Body of pancreas (tissue), 4 donors: ENCODE measurements at regions not wholly inside any gene's neighbourhood (a gene's known extent, or its start where the extent isn't known, plus 50 kb on each side); places are given as distances from the start of the nearest gene placed in this dataset.

Experiments
- ATAC-seq: fragments of 150-250 bp; one replicate; pipeline ENCODE4 v1.9.1; 2016
- DNase-seq, 4 donors: peaks; one replicate each; pipeline ENCODE4 v3.0.0-alpha.2; 2019
- H3K27ac ChIP-seq, 4 donors: fragments of 200-600 bp; sonication (generic); 1 replicate in 3 of 4; 2 replicates in 1 of 4; pipeline versions ENCODE4 v1.5.1 to v1.6.1; 2016 to 2019; ENCODE audit warnings: mild to moderate bottlenecking in 1 of 4, mixed read lengths in 1 of 4, moderate library complexity in 1 of 4
- H3K27me3 ChIP-seq, 2 donors: fragments of 200-600 bp; sonication (generic); one replicate each; pipeline ENCODE4 v1.6.0; 2016; ENCODE audit warnings: mild to moderate bottlenecking in 1 of 2
- H3K36me3 ChIP-seq, 2 donors: fragments of 200-600 bp; sonication (generic); replicated peaks in 1 of 2; 2 replicates each; pipeline ENCODE4 v1.5.1; 2016; ENCODE audit warnings: low read depth in 2 of 2; ENCODE audit not compliant: insufficient read depth in 1 of 2
- H3K4me1 ChIP-seq: fragments of 200-600 bp; sonication (generic); one replicate; pipeline ENCODE4 v1.6.0; 2016
- H3K4me3 ChIP-seq, 2 donors: fragments of 200-600 bp; sonication (generic); 1 replicate in 1 of 2; 2 replicates in 1 of 2; pipeline ENCODE4 v1.5.1; 2016 to 2019
- H3K9me3 ChIP-seq, 3 donors: fragments of 200-600 bp; sonication (generic); 1 replicate in 2 of 3; 2 replicates in 1 of 3; pipeline ENCODE4 v1.5.1; 2016
- CTCF ChIP-seq, 7 experiments: fragments of 450-650 bp in 4 of 7; fragments of 200-600 bp in 3 of 7; sonication (generic) in 3 of 7; IDR thresholded peaks; one replicate each; pipeline ENCODE4 v1.5.1; 2016 to 2019; ENCODE audit warnings: antibody characterized with exemption in 7 of 7
- POLR2A ChIP-seq, 3 donors: fragments of 450-650 bp; IDR thresholded peaks; one replicate each; pipeline ENCODE4 v1.6.1; 2016; ENCODE audit warnings: antibody characterized with exemption in 3 of 3, mild to moderate bottlenecking in 2 of 3
- WGBS, 2 donors: methylation state at CpG; one replicate each; pipeline ENCODE4 v1.1.5; 2017; 5-methylcytosine and 5-hydroxymethylcytosine counted together
- intact Hi-C: fragments of 100-400 bp; cut with DNase I; formaldehyde crosslinking; loops from one replicate; pipeline ENCODE4 v1.15.1; 2023

DNA sequence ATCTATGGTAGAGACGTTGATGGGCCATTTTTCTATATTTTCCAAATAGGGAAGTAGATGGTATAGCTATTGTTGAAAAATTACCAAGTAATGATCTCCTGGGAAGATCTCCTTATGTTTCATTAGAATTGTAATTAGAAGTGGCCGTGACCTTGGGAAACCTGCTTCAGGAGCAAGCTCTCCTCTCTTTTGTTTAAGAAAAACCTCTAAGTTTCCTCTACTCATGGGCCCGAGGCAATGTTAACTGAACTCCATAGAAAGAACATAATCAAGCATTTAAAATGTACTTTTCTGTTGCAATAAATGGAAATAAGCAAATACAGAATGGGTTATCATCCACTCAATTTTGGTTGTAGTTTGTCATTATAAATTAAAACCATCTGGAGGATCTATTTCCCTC is 511.2 kb upstream of the MDFIC2 start:
- Histone ChIP-seq H3K9me3 (peaks cover 0 to 3% (median 0%) of the 10 kb centered on the region in 3 donors), H3K27ac (no peak overlapping the region), H3K27me3 (no peaks in the 10 kb centered on the region), H3K4me3 (no peak overlapping the region), H3K4me1 (peaks cover 20% of the 10 kb centered on the region), H3K36me3 (no peaks in the 10 kb centered on the region)
- 40 to 41% methylated on average over 3 of the region's 3 CpGs for WGBS, 2 donors
- TF ChIP-seq CTCF (IDR thresholded peaks at IDR 0.05) (no peak), POLR2A (IDR thresholded peaks at IDR 0.05) (no peak)
- peak in 1 of 4 donors; percentile 8 for DNase-seq
- ATAC-seq, result no peak
- intact Hi-C loops, result no loop called here

DNA sequence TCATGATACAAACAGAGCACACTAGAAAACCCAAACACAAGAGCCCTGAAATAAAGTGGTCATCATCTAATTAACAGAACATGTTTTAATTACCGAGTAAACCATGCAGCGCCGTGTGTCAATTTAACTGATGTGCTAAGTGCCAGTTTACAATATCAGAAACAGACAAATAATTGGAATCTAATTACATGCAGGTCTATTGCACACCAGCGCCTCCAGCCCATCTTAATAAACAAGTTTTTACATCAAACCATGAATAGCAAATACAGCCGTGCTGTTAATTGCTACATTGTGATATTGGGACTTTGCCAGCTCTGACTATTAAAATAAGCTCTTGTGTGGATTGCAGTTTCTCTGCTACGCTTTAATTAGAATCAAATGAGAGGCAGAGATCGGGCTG is 510.2 kb upstream of the MDFIC2 start:
- TF ChIP-seq POLR2A (IDR thresholded peaks at IDR 0.05) (no peak), CTCF (IDR thresholded peaks at IDR 0.05) (no peak)
- Histone ChIP-seq H3K4me3 (no peak overlapping the region), H3K9me3 (peaks cover 0 to 3% (median 0%) of the 10 kb centered on the region in 3 donors), H3K36me3 (no peaks in the 10 kb centered on the region), H3K27ac (no peak overlapping the region), H3K4me1 (peaks cover 20% of the 10 kb centered on the region), H3K27me3 (no peaks in the 10 kb centered on the region)
- WGBS, 2 donors, result 83 to 85% methylated on average over 7 of the region's 7 CpGs
- intact Hi-C loops, result no loop called here
- no peak for DNase-seq
- no peak for ATAC-seq

DNA sequence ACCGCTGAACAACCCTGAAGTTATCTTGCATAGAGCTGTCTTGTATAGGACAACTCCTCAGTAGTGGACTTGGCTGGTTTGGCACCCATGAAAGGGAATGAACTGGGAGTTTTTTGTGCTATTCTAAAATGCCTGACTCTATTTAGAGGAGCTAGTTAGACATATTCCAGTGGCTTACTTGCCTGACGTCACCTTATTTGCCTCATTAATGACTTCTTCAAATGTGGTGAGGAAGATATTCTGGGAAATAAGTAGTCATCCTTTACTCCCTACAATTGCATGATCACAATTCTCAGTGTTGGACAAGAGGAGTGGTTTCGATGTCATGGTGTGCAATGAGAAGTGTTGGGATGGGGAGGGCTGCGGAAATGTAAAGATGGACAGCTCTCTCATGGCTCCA is 509.2 kb upstream of the MDFIC2 start:
- Histone ChIP-seq H3K27ac (no peak overlapping the region), H3K36me3 (no peaks in the 10 kb centered on the region), H3K27me3 (no peaks in the 10 kb centered on the region), H3K4me3 (no peak overlapping the region), H3K4me1 (peaks cover 20% of the 10 kb centered on the region), H3K9me3 (peaks cover 0 to 3% (median 0%) of the 10 kb centered on the region in 3 donors)
- no peak for DNase-seq
- no peak for TF ChIP-seq CTCF (IDR thresholded peaks at IDR 0.05)
- no peak for TF ChIP-seq POLR2A (IDR thresholded peaks at IDR 0.05)
- no peak for ATAC-seq
- 95 to 96% methylated on average over 4 of the region's 4 CpGs for WGBS, 2 donors
- intact Hi-C loops, result no loop called here

GRCh38 chr3:70820397-70820796 is 508.0 kb upstream of the MDFIC2 start:
- Histone ChIP-seq H3K27ac (no peak overlapping the region), H3K4me1 (peaks cover 20% of the 10 kb centered on the region), H3K9me3 (peaks cover 0 to 3% (median 0%) of the 10 kb centered on the region in 3 donors), H3K36me3 (no peaks in the 10 kb centered on the region), H3K4me3 (no peak overlapping the region), H3K27me3 (no peaks in the 10 kb centered on the region)
- TF ChIP-seq CTCF (IDR thresholded peaks at IDR 0.05) (no peak), POLR2A (IDR thresholded peaks at IDR 0.05) (no peak)
- intact Hi-C loops, result no loop called here
- DNase-seq, result no peak
- WGBS, 2 donors, result 85 to 96% methylated on average over 1 of the region's 1 CpG
- no peak for ATAC-seq

DNA sequence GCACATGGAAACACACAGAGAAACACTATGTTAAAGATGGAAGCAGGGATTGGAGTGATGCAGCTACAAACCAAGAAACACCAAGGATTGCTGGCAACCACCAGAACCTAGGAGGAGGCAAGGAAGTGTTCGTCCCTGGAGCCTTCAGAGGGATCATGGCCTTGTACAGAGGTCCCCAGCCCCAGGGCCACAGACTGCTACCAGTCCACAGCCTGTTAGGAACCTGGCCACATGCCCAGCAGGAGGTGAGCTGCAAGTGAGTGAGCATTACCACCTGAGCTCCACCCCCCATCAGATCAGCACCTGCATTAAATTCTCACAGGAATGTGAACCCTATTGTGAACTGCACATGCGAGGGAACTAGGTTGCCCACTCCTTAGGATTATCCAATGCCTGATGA is 505.7 kb upstream of the MDFIC2 start:
- H3K4me3 ChIP-seq, result no peak overlapping the region
- no peak overlapping the region for H3K27ac ChIP-seq
- no peaks in the 10 kb centered on the region for H3K36me3 ChIP-seq
- intact Hi-C loops, result no loop called here
- WGBS, 2 donors, result 77 to 89% methylated on average over 1 to 2 of the region's 2 CpGs
- TF ChIP-seq POLR2A (IDR thresholded peaks at IDR 0.05), result no peak
- no peak for TF ChIP-seq CTCF (IDR thresholded peaks at IDR 0.05)
- H3K4me1 ChIP-seq, result peaks cover 4% of the 10 kb centered on the region
- DNase-seq (peak in 2 of 4 donors; percentile 24), ATAC-seq (no peak)
- no peaks in the 10 kb centered on the region for H3K27me3 ChIP-seq
- H3K9me3 ChIP-seq, result peaks cover 0 to 3% (median 0%) of the 10 kb centered on the region in 3 donors
